GM13976 (cell line): ENCODE measurements at regions not wholly inside any gene's neighbourhood (a gene's known extent, or its start where the extent isn't known, plus 50 kb on each side); places are given as distances from the start of the nearest gene placed in this dataset.

Experiments used
- DNase-seq: peaks from one replicate; pipeline ENCODE4 v3.0.0; 2012; ENCODE audit warnings: low spot score
- CTCF ChIP-seq: IDR thresholded peaks from 2 replicates; pipeline ENCODE4 v1.5.1; 2012; ENCODE audit warnings: borderline replicate concordance, mild to moderate bottlenecking; ENCODE audit not compliant: insufficient read depth; ENCODE audit errors: extremely low read depth, missing control alignments, control extremely low read depth
- in situ Hi-C: fragments of 300-500 bp; cut with MboI; formaldehyde crosslinking; loops from one replicate; pipeline ENCODE4 v1.12.0; 2022; ENCODE audit warnings: low sequenced_read_pairs, mixed read lengths, inconsistent platforms; ENCODE audit not compliant: unreplicated experiment

- no peak for TF ChIP-seq CTCF
- no peak for DNase-seq
- in situ Hi-C loops = no loop called here
Measured at GRCh38 chr12:98211909-98212695, 303.3 kb upstream of the TMPO start.

GRCh38 chr12:98213556-98213955, 301.8 kb upstream of the TMPO start:
- in situ Hi-C loops = no loop called here
- no peak for DNase-seq
- no peak for TF ChIP-seq CTCF

- DNase-seq = no peak
- TF ChIP-seq CTCF = no peak
- in situ Hi-C loops = no loop called here
Measured at GRCh38 chr12:98217257-98217656, 298.1 kb upstream of the TMPO start.

GRCh38 chr12:98220636-98221035, 294.8 kb upstream of the TMPO start:
- no peak for DNase-seq
- TF ChIP-seq CTCF = no peak
- in situ Hi-C loops = no loop called here

GRCh38 chr12:98221243-98221808, 294.1 kb upstream of the TMPO start:
- TF ChIP-seq CTCF = no peak
- no peak for DNase-seq
- in situ Hi-C loops = no loop called here

GRCh38 chr12:98222135-98222534, 293.3 kb upstream of the TMPO start:
- no peak for DNase-seq
- no peak for TF ChIP-seq CTCF
- in situ Hi-C loops = no loop called here
